ENCODE measurements at regions not wholly inside any gene's neighbourhood (a gene's known extent, or its start where the extent isn't known, plus 50 kb on each side); places are given as distances from the start of the nearest gene placed in this dataset.

DNA sequence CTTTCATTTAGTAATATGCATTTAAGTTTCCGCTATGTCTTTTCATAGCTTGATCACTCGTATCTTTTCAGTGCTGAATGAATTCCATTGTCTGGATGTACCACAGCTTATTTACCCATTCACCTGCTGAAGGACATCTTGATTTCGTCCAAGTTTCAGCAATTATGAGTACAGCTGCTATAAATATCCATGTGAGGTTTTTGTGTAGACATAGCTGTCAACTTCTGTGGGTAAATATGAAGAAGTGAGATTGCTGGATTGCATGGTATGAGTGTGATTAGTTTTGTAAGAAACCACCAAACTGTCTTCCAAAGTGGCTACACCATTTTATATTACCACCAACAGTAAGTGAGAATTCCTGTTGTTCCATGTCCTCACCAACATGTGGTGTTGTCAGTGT is 79.2 kb upstream of the STMND1 start (continued):
- TF ChIP-seq, protein P1, sequence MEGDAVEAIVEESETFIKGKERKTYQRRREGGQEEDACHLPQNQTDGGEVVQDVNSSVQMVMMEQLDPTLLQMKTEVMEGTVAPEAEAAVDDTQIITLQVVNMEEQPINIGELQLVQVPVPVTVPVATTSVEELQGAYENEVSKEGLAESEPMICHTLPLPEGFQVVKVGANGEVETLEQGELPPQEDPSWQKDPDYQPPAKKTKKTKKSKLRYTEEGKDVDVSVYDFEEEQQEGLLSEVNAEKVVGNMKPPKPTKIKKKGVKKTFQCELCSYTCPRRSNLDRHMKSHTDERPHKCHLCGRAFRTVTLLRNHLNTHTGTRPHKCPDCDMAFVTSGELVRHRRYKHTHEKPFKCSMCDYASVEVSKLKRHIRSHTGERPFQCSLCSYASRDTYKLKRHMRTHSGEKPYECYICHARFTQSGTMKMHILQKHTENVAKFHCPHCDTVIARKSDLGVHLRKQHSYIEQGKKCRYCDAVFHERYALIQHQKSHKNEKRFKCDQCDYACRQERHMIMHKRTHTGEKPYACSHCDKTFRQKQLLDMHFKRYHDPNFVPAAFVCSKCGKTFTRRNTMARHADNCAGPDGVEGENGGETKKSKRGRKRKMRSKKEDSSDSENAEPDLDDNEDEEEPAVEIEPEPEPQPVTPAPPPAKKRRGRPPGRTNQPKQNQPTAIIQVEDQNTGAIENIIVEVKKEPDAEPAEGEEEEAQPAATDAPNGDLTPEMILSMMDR (conservative IDR thresholded peaks at IDR 0.05; ENCODE audit: low read depth in 2 of 2) = no peak
- TF ChIP-seq, protein P2, sequence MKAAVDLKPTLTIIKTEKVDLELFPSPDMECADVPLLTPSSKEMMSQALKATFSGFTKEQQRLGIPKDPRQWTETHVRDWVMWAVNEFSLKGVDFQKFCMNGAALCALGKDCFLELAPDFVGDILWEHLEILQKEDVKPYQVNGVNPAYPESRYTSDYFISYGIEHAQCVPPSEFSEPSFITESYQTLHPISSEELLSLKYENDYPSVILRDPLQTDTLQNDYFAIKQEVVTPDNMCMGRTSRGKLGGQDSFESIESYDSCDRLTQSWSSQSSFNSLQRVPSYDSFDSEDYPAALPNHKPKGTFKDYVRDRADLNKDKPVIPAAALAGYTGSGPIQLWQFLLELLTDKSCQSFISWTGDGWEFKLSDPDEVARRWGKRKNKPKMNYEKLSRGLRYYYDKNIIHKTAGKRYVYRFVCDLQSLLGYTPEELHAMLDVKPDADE (IDR thresholded peaks at IDR 0.05) = no peak
- TF ChIP-seq, protein P3, sequence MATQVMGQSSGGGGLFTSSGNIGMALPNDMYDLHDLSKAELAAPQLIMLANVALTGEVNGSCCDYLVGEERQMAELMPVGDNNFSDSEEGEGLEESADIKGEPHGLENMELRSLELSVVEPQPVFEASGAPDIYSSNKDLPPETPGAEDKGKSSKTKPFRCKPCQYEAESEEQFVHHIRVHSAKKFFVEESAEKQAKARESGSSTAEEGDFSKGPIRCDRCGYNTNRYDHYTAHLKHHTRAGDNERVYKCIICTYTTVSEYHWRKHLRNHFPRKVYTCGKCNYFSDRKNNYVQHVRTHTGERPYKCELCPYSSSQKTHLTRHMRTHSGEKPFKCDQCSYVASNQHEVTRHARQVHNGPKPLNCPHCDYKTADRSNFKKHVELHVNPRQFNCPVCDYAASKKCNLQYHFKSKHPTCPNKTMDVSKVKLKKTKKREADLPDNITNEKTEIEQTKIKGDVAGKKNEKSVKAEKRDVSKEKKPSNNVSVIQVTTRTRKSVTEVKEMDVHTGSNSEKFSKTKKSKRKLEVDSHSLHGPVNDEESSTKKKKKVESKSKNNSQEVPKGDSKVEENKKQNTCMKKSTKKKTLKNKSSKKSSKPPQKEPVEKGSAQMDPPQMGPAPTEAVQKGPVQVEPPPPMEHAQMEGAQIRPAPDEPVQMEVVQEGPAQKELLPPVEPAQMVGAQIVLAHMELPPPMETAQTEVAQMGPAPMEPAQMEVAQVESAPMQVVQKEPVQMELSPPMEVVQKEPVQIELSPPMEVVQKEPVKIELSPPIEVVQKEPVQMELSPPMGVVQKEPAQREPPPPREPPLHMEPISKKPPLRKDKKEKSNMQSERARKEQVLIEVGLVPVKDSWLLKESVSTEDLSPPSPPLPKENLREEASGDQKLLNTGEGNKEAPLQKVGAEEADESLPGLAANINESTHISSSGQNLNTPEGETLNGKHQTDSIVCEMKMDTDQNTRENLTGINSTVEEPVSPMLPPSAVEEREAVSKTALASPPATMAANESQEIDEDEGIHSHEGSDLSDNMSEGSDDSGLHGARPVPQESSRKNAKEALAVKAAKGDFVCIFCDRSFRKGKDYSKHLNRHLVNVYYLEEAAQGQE (IDR thresholded peaks at IDR 0.05; ENCODE audit: unreplicated experiment) = no peak
- TF ChIP-seq EZH2phosphoT487 (IDR thresholded peaks at IDR 0.05; ENCODE audit: unreplicated experiment) (no peak), CREB1 (CRISPR knock-in tag; IDR thresholded peaks at IDR 0.05; ENCODE audit: low read depth) (no peak), ZNF331 (CRISPR knock-in tag; IDR thresholded peaks at IDR 0.05; ENCODE audit: low read depth) (no peak), POLR2AphosphoS5 (IDR thresholded peaks at IDR 0.05; ENCODE audit: low read depth) (no peak)

DNA sequence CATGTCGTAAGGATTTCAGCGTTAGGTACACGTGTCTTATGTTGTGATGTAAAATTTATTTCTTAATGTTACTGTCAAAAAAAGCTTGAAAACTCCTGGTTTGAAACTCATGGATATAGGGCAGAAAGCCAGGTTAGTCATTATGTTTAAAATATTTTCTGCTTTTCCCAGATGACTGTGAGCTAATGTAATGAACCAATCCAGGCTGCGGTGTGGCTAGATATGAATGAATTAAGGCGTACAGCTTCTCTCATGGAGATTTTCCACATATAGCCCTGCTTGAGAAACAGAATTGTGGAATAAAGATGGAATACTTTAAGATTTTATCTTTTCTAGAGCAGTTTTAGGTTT is 80.3 kb upstream of the STMND1 start:
- no peaks in the 10 kb centered on the region for H3K27me3 ChIP-seq (ENCODE audit: insufficient read depth)
- H3K4me1 ChIP-seq (ENCODE audit: insufficient read depth) = peaks cover 6% of the 10 kb centered on the region; the same call in 1 of the 2 replicates
- Mint-ChIP-seq H3K4me1 (peaks cover 4% of the 10 kb centered on the region), H3K4me3 (no peak overlapping the region), H3K27me3 (ENCODE audit: insufficient read depth, low read depth, poor library complexity) (peaks cover 2% of the 10 kb centered on the region), H3K27ac (no peak overlapping the region), H3K36me3 (ENCODE audit: low read depth) (peaks cover 14% of the 10 kb centered on the region), H3K9me3 (peaks cover 17% of the 10 kb centered on the region)
- H2AFZ ChIP-seq = no peak overlapping the region
- no peaks in the 10 kb centered on the region for H3K36me3 ChIP-seq (ENCODE audit: insufficient read depth)
- H3K79me2 ChIP-seq (replicated peaks; ENCODE audit: insufficient read depth) = no peaks in the 10 kb centered on the region
- H3K4me2 ChIP-seq = no peak overlapping the region
- no peaks in the 10 kb centered on the region for H3F3A ChIP-seq (replicated peaks; ENCODE audit: low read depth)
- no peak overlapping the region for H3K27ac ChIP-seq (ENCODE audit: low read depth)
- DNase-seq (ENCODE audit: low spot score) = no peak
- ATAC-seq = no peak
- H4K20me1 ChIP-seq (replicated peaks; ENCODE audit: insufficient read depth) = no peaks in the 10 kb centered on the region
- no peak overlapping the region for H3K4me3 ChIP-seq
- no peaks in the 10 kb centered on the region for H3K9me2 ChIP-seq (ENCODE audit: insufficient read depth)
- TF ChIP-seq JUNB (IDR thresholded peaks at IDR 0.05; ENCODE audit: unreplicated experiment) (no peak), EZH2 (IDR thresholded peaks at IDR 0.05; ENCODE audit: low read depth, unreplicated experiment) (no peak), ZNF331 (CRISPR knock-in tag; IDR thresholded peaks at IDR 0.05; ENCODE audit: low read depth) (no peak), EZH2phosphoT487 (IDR thresholded peaks at IDR 0.05; ENCODE audit: unreplicated experiment) (no peak), ZNF114 (CRISPR knock-in tag; IDR thresholded peaks at IDR 0.05) (no peak), POLR2AphosphoS5 (IDR thresholded peaks at IDR 0.05; ENCODE audit: low read depth) (no peak), NANOG (IDR thresholded peaks at IDR 0.05; ENCODE audit: borderline replicate concordance) (no peak), STAT1 (IDR thresholded peaks at IDR 0.05; ENCODE audit: unreplicated experiment) (no peak)
- TF ChIP-seq, protein P2 (IDR thresholded peaks at IDR 0.05) = no peak

All from GM23338 (cell line).